ENCODE measurements at regions not wholly inside any gene's neighbourhood (a gene's known extent, or its start where the extent isn't known, plus 50 kb on each side); places are given as distances from the start of the nearest gene placed in this dataset.

- no peaks in the 10 kb centered on the region for H3K36me3 Mint-ChIP-seq
- H3K27me3 ChIP-seq (ENCODE audit: control insufficient read depth in 2 of 2, insufficient read depth in 2 of 2, low read length in 2 of 2): peaks cover 33% of the 10 kb centered on the region in 2 donors
- peak overlapping the region in 1 of 2 donors; percentile 35 for H3K4me3 Mint-ChIP-seq
- no peaks in the 10 kb centered on the region for H3K4me1 ChIP-seq (ENCODE audit: control insufficient read depth in 1 of 2, insufficient read depth in 2 of 2, low read length in 2 of 2)
- no peaks in the 10 kb centered on the region for H4K20me1 ChIP-seq (ENCODE audit: insufficient read depth, low read length)
- H2AFZ ChIP-seq (ENCODE audit: insufficient read depth, low read depth, low read length, poor library complexity, severe bottlenecking): no peak overlapping the region
- H3K4me2 ChIP-seq (replicated peaks; ENCODE audit: extremely low read depth, low read length, poor library complexity, severe bottlenecking): no peak overlapping the region
- no peaks in the 10 kb centered on the region for H3K4me1 Mint-ChIP-seq
- H3K9ac ChIP-seq (ENCODE audit: insufficient read depth, low read length, poor library complexity, severe bottlenecking): no peak overlapping the region
- no peak overlapping the region for H3K27ac ChIP-seq (ENCODE audit: low read depth in 1 of 2, low read length in 2 of 2)
- no peaks in the 10 kb centered on the region for H3K79me2 ChIP-seq (ENCODE audit: insufficient read depth, low read length)
- H3K9me3 Mint-ChIP-seq: peaks cover 0 to 2% (median 0%) of the 10 kb centered on the region in 7 donors
- WGBS (ENCODE audit: insufficient coverage): 5% methylated on average over 17 of the region's 23 CpGs
- no peak overlapping the region for H3K27ac Mint-ChIP-seq
- no peak for TF ChIP-seq CTCF (IDR thresholded peaks at IDR 0.05)
- no peaks in the 10 kb centered on the region for H3K9me3 ChIP-seq (replicated peaks in 1 of 2; ENCODE audit: control insufficient read depth in 1 of 2, insufficient read depth in 1 of 2, low read length in 2 of 2)
- peaks cover 25 to 28% (median 26%) of the 10 kb centered on the region in 3 donors for H3K27me3 Mint-ChIP-seq (ENCODE audit: low read depth in 3 of 3)
- no peak overlapping the region for H3K4me3 ChIP-seq (replicated peaks in 1 of 3; ENCODE audit: low read depth in 2 of 3, low read length in 3 of 3)
- intact Hi-C loops (cut with micrococcal nuclease): no loop called here
- no peaks in the 10 kb centered on the region for H3K36me3 ChIP-seq (replicated peaks in 1 of 2; ENCODE audit: control insufficient read depth in 1 of 2, insufficient read depth in 2 of 2, low read length in 2 of 2)
- no peak for DNase-seq
These were observed 717.9 kb upstream of the WWC1 start for GRCh38 chr5:167573370-167574127.

GRCh38 chr5:167574464-167574863, 717.0 kb upstream of the WWC1 start:
- no peak overlapping the region for H2AFZ ChIP-seq (ENCODE audit: insufficient read depth, low read depth, low read length, poor library complexity, severe bottlenecking)
- H3K79me2 ChIP-seq (ENCODE audit: insufficient read depth, low read length): no peaks in the 10 kb centered on the region
- Mint-ChIP-seq H3K4me1 (no peaks in the 10 kb centered on the region), H3K36me3 (no peaks in the 10 kb centered on the region), H3K27me3 (ENCODE audit: low read depth in 3 of 3) (peaks cover 26 to 28% (median 27%) of the 10 kb centered on the region in 3 donors), H3K4me3 (peak overlapping the region in 1 of 2 donors; percentile 36), H3K27ac (no peak overlapping the region), H3K9me3 (peaks cover 0 to 2% (median 0%) of the 10 kb centered on the region in 7 donors)
- H3K4me2 ChIP-seq (replicated peaks; ENCODE audit: extremely low read depth, low read length, poor library complexity, severe bottlenecking): no peak overlapping the region
- TF ChIP-seq CTCF (IDR thresholded peaks at IDR 0.05): no peak
- intact Hi-C loops (cut with micrococcal nuclease): no loop called here
- no peaks in the 10 kb centered on the region for H3K9me3 ChIP-seq (replicated peaks in 1 of 2; ENCODE audit: control insufficient read depth in 1 of 2, insufficient read depth in 1 of 2, low read length in 2 of 2)
- H3K4me3 ChIP-seq (replicated peaks in 1 of 3; ENCODE audit: low read depth in 2 of 3, low read length in 3 of 3): no peak overlapping the region
- DNase-seq: no peak
- H3K36me3 ChIP-seq (replicated peaks in 1 of 2; ENCODE audit: control insufficient read depth in 1 of 2, insufficient read depth in 2 of 2, low read length in 2 of 2): no peaks in the 10 kb centered on the region
- 57% methylated on average over 6 of the region's 7 CpGs for WGBS (ENCODE audit: insufficient coverage)
- no peaks in the 10 kb centered on the region for H4K20me1 ChIP-seq (ENCODE audit: insufficient read depth, low read length)
- H3K9ac ChIP-seq (ENCODE audit: insufficient read depth, low read length, poor library complexity, severe bottlenecking): no peak overlapping the region
- H3K27ac ChIP-seq (ENCODE audit: low read depth in 1 of 2, low read length in 2 of 2): no peak overlapping the region
- no peaks in the 10 kb centered on the region for H3K4me1 ChIP-seq (ENCODE audit: control insufficient read depth in 1 of 2, insufficient read depth in 2 of 2, low read length in 2 of 2)
- peaks cover 33% of the 10 kb centered on the region in 2 donors for H3K27me3 ChIP-seq (ENCODE audit: control insufficient read depth in 2 of 2, insufficient read depth in 2 of 2, low read length in 2 of 2)

Measured in CD14-positive monocyte (primary cell).